Gastroesophageal sphincter (tissue), 4 donors: ENCODE measurements at regions not wholly inside any gene's neighbourhood (a gene's known extent, or its start where the extent isn't known, plus 50 kb on each side); places are given as distances from the start of the nearest gene placed in this dataset.

Source experiments
- ATAC-seq: fragments of 150-250 bp; one replicate; pipeline ENCODE4 v1.9.1; 2016; ENCODE audit warnings: mild to moderate bottlenecking, moderate library complexity
- H3K27ac ChIP-seq, 4 donors: fragments of 200-600 bp; sonication (generic) in 3 of 4; 1 replicate in 3 of 4; 2 replicates in 1 of 4; pipeline ENCODE4 v1.5.1; 2016 to 2019
- H3K27me3 ChIP-seq: fragments of 200-600 bp; sonication (generic); one replicate; pipeline ENCODE4 v1.5.1; 2019
- H3K36me3 ChIP-seq, 2 donors: fragments of 200-600 bp; sonication (generic); one replicate each; pipeline ENCODE4 v1.5.1; 2019; ENCODE audit warnings: control low read depth in 1 of 2
- H3K4me1 ChIP-seq, 3 donors: fragments of 200-600 bp; sonication (generic); 1 replicate in 2 of 3; 2 replicates in 1 of 3; pipeline ENCODE4 v1.5.1; 2016 to 2019; ENCODE audit warnings: control low read depth in 2 of 3
- H3K4me3 ChIP-seq, 2 donors: fragments of 200-600 bp; sonication (generic); one replicate each; pipeline ENCODE4 v1.5.1; 2019; ENCODE audit warnings: mild to moderate bottlenecking in 1 of 2, moderate library complexity in 1 of 2
- H3K9me3 ChIP-seq, 3 donors: fragments of 200-600 bp; sonication (generic); one replicate each; pipeline ENCODE4 v1.5.1; 2017 to 2019; ENCODE audit warnings: control low read depth in 2 of 3
- CTCF ChIP-seq, 4 experiments: fragments of 200-600 bp in 2 of 4; fragments of 450-650 bp in 2 of 4; sonication (generic) in 1 of 4; IDR thresholded peaks; one replicate each; pipeline ENCODE4 v1.5.1; 2017 to 2019; ENCODE audit warnings: antibody characterized with exemption in 4 of 4, mild to moderate bottlenecking in 2 of 4, moderate library complexity in 2 of 4
- EP300 ChIP-seq: sonication (generic); formaldehyde crosslinking; IDR thresholded peaks from one replicate; pipeline ENCODE4 v1.6.1; 2017; ENCODE audit warnings: antibody characterized with exemption, mild to moderate bottlenecking
- POLR2A ChIP-seq, 2 donors: fragments of 450-650 bp; IDR thresholded peaks; one replicate each; pipeline ENCODE4 v1.6.1; 2017; ENCODE audit warnings: antibody characterized with exemption in 2 of 2, mild to moderate bottlenecking in 2 of 2, moderate library complexity in 1 of 2
- POLR2AphosphoS5 ChIP-seq: sonication (generic); formaldehyde crosslinking; IDR thresholded peaks from one replicate; pipeline ENCODE4 v1.6.1; 2017; ENCODE audit warnings: antibody characterized with exemption
- WGBS, 2 donors: methylation state at CpG; one replicate each; pipeline ENCODE4 v1.1.5; 2018; ENCODE audit warnings: low coverage in 1 of 2; 5-methylcytosine and 5-hydroxymethylcytosine counted together

- Histone ChIP-seq H3K4me1 (no peaks in the 10 kb centered on the region), H3K4me3 (no peak overlapping the region), H3K27ac (no peak overlapping the region), H3K36me3 (no peaks in the 10 kb centered on the region), H3K9me3 (no peaks in the 10 kb centered on the region), H3K27me3 (no peaks in the 10 kb centered on the region)
- ATAC-seq, result no peak
- 48 to 49% methylated on average over 2 of the region's 2 CpGs for WGBS, 2 donors
- no peak for TF ChIP-seq EP300
- TF ChIP-seq POLR2AphosphoS5, result no peak
- TF ChIP-seq POLR2A (IDR thresholded peaks at IDR 0.05), result no peak
- TF ChIP-seq CTCF (IDR thresholded peaks at IDR 0.05), result no peak
Measured at GRCh38 chr10:107471911-107472310, 307.4 kb upstream of the SORCS1 start.

GRCh38 chr10:107453561-107453960 lies 289.1 kb upstream of the SORCS1 start:
- Histone ChIP-seq H3K36me3 (no peaks in the 10 kb centered on the region), H3K27me3 (no peaks in the 10 kb centered on the region), H3K4me3 (no peak overlapping the region), H3K9me3 (no peaks in the 10 kb centered on the region), H3K27ac (no peak overlapping the region), H3K4me1 (no peaks in the 10 kb centered on the region)
- ATAC-seq, result no peak
- 63 to 67% methylated on average over 4 of the region's 4 CpGs for WGBS, 2 donors
- TF ChIP-seq CTCF (IDR thresholded peaks at IDR 0.05), result no peak
- no peak for TF ChIP-seq POLR2A (IDR thresholded peaks at IDR 0.05)
- TF ChIP-seq EP300, result no peak

- Histone ChIP-seq H3K9me3 (no peaks in the 10 kb centered on the region), H3K4me1 (no peaks in the 10 kb centered on the region), H3K27me3 (no peaks in the 10 kb centered on the region), H3K4me3 (no peak overlapping the region), H3K36me3 (no peaks in the 10 kb centered on the region), H3K27ac (no peak overlapping the region)
- no peak for ATAC-seq
- WGBS, 2 donors, result 60 to 70% methylated on average over 3 to 4 of the region's 4 CpGs
- TF ChIP-seq POLR2AphosphoS5 (no peak), EP300 (no peak), POLR2A (IDR thresholded peaks at IDR 0.05) (no peak), CTCF (IDR thresholded peaks at IDR 0.05) (no peak)
Measured at GRCh38 chr10:107451047-107451446, 286.5 kb upstream of the SORCS1 start.

GRCh38 chr10:107450056-107450455 lies 285.6 kb upstream of the SORCS1 start:
- Histone ChIP-seq H3K27me3 (no peaks in the 10 kb centered on the region), H3K36me3 (no peaks in the 10 kb centered on the region), H3K4me1 (no peaks in the 10 kb centered on the region), H3K4me3 (no peak overlapping the region), H3K9me3 (no peaks in the 10 kb centered on the region), H3K27ac (no peak overlapping the region)
- TF ChIP-seq EP300 (no peak), CTCF (IDR thresholded peaks at IDR 0.05) (no peak)
- ATAC-seq, result no peak
- 93 to 100% methylated on average over 1 to 5 of the region's 5 CpGs for WGBS, 2 donors

GRCh38 chr10:107444443-107444842 lies 279.9 kb upstream of the SORCS1 start:
- 85 to 88% methylated on average over 3 of the region's 3 CpGs for WGBS, 2 donors
- no peaks in the 10 kb centered on the region for H3K4me1 ChIP-seq
- no peaks in the 10 kb centered on the region for H3K9me3 ChIP-seq
- no peaks in the 10 kb centered on the region for H3K36me3 ChIP-seq
- ATAC-seq, result no peak
- no peaks in the 10 kb centered on the region for H3K27me3 ChIP-seq
- TF ChIP-seq POLR2A (IDR thresholded peaks at IDR 0.05), result no peak
- TF ChIP-seq CTCF (IDR thresholded peaks at IDR 0.05), result no peak
- no peak for TF ChIP-seq EP300
- no peak for TF ChIP-seq POLR2AphosphoS5
- no peak overlapping the region for H3K4me3 ChIP-seq
- no peak overlapping the region for H3K27ac ChIP-seq
